ENCODE measurements at regions not wholly inside any gene's neighbourhood (a gene's known extent, or its start where the extent isn't known, plus 50 kb on each side); places are given as distances from the start of the nearest gene placed in this dataset.

DNA sequence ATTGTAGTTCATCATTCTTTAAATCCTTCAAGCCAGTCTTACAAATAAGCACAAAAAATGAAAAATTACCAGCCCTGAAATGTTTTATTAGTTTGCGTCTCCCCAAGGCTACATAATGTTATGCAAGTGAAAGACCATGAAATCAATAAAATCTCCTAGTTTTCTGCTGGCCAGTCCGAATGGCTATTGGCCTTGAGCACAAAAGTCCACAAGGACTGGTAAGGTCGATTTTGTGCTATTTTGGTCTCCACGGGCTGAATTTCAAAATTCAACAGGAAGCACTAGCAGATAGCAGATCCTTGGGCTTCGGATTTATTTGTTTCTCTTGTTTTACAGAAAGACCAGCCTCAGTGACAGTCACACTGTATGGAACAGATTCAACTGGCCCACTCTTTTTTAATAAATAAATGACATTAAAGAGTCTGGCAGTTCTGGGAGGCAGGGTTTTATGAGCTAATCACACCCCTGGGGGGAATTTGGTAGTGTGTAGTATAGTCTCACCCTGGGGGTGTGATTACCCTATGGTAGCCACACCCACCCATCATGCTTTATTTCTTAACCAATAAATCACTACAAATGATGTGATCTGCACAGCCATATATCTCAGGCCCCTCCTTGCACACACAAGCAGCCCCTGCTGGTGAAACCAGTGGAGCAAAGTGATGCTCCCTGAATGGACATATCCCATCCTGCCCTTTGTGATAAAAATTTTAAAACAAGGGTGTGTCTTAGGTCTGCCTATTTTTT lies 51.1 kb upstream of the TMEM33 start:
- no peak for DNase-seq (ENCODE audit: low read depth)

DNA sequence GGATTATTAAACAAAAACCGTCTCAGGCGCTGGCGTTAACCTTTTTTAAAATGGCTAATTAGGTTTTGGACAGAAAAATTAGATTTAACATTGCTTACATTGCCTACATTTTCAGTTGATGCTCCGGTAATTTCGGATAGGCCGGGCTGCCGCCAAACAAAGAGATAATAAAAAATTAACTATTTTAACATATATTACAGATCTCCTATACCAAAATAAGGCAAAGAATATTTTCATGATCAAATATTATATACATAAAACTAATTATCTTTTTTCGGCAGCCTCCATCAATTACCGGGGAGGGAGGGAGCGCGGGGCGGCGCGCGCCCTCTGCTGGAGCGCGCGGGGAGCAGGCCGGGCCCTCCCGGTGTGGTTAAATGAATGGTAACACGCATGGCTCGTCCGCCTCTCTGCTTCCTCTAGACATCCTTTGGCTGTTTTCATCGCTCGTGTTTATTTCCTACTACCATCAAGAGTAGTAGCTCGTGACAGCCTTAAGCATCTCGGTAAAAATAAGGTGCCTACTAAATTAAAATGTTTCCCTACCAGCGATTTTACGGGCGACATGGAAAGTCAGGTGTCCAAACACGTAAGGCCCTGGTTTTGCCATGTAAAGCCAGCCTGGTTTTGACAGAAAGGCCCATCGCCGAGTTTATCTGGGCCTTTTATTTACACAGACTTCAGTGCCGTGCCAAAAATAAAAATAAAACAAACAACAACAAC lies 52.4 kb upstream of the TMEM33 start:
- peak; percentile 38 for DNase-seq (ENCODE audit: low read depth)

- no peak for DNase-seq (ENCODE audit: low read depth)
Measured at GRCh38 chr4:41881981-41882624, 53.1 kb upstream of the TMEM33 start.

GRCh38 chr4:41880840-41881831 lies 54.1 kb upstream of the TMEM33 start:
- no peak for DNase-seq (ENCODE audit: low read depth)

DNA sequence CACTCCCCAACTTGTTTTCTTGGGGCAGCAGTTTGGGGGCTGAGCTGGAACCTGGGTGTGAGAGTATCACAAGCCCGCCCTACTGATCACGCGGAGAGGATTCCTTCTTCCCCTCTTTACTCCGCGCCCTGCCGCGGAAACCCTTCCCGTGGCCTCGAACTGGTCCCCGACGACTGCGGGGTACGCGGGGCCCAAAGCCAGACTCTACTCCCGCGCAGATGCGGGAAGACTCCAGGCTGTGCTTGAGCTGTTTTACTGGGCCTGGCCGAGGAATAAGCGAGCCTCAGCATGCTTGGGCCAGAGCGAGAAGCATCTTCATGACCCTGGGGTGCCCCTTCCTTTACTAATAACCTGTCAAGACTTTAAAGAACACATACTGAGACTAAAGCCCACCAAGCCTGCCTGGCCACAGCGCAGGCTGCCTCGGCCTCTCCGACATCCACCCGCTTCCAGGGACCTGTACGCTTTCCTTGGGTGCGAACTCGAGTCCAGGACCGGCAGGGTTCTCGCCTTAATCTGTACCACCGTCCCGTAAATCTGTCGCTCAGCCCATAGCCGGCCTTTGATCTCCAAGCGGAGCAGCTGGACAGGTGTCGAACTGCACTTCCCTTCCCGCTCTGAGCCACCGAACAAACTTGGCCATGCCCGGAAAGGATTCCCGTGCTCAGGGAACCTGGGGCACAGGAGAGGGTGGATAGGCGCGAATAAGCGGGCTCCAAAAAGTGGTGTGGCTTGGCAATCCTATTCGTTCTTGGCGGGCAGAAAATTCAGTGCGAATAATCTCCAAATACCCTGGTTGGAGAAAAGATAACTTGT lies 55.0 kb upstream of the TMEM33 start:
- no peak for DNase-seq (ENCODE audit: low read depth)

DNA sequence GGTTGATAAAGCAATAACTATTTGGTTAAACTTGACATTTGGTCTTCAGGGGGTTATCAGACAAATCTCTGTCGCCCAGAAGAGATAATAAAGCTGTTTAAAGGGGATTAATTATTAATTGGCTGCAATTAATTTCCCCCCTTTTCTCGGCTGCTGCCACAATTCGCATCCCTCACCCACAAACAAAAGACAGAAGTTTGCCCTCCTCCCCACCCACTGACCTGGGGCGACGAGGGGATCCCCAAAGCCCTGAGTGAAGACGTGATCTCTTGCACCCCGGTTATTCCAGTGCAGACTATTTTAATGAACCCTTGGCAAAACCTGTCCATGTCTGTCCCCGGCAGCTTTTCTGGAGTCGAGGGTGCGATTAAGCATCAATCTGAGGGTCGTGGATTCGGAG lies 55.7 kb upstream of the TMEM33 start:
- DNase-seq (ENCODE audit: low read depth): no peak

DNA sequence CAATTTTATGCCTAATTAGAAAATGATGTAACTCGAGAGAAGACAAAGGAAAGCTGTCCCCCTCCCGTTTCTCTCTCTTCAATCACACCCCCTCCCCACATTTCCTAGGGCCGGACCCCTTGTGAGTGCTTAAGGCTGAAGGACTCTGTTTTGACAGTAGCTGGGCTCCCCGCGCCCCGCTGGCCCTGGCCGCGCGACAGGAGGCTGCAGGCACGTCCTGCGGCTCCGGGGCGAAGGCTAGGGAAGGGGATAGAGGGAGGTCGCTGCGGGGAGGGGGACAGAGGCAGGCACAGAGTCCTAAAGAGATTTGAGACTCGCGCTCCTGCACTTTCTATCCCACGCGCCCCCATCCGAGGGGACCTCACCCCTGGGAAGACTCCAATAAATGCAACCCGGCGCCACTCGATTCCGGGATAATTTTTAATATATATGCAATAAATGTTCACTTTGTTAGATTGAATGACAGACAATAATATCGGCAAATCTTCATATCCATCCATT lies 56.2 kb upstream of the TMEM33 start:
- no peak for DNase-seq (ENCODE audit: low read depth)

- DNase-seq (ENCODE audit: low read depth): no peak
Measured at GRCh38 chr4:41878170-41878969, 56.9 kb upstream of the TMEM33 start.

- DNase-seq (ENCODE audit: low read depth): no peak
Measured at GRCh38 chr4:41877020-41877796, 58.0 kb upstream of the TMEM33 start.

DNA sequence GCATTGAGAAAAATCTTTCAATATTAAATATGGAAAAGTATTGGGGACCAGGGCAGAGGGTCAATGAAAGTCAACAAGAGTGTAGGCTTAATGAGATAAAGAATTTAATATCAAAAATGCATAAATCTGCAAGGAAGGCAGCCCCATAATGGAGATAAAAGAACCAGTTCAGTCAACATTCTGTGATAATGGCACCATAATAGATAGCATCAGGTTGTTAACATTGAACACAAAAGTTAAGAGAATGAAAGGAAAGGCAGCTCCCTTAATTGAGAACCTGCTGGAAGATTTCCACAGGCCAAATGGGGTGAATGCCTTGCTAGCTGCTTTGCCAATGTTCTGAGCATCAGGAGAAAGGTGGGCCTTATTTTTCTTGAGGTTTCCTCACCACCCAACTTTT lies 60.4 kb upstream of the TMEM33 start:
- no peak for DNase-seq (ENCODE audit: low read depth)

GRCh38 chr4:41874398-41874797 lies 60.8 kb upstream of the TMEM33 start:
- DNase-seq (ENCODE audit: low read depth): no peak

DNA sequence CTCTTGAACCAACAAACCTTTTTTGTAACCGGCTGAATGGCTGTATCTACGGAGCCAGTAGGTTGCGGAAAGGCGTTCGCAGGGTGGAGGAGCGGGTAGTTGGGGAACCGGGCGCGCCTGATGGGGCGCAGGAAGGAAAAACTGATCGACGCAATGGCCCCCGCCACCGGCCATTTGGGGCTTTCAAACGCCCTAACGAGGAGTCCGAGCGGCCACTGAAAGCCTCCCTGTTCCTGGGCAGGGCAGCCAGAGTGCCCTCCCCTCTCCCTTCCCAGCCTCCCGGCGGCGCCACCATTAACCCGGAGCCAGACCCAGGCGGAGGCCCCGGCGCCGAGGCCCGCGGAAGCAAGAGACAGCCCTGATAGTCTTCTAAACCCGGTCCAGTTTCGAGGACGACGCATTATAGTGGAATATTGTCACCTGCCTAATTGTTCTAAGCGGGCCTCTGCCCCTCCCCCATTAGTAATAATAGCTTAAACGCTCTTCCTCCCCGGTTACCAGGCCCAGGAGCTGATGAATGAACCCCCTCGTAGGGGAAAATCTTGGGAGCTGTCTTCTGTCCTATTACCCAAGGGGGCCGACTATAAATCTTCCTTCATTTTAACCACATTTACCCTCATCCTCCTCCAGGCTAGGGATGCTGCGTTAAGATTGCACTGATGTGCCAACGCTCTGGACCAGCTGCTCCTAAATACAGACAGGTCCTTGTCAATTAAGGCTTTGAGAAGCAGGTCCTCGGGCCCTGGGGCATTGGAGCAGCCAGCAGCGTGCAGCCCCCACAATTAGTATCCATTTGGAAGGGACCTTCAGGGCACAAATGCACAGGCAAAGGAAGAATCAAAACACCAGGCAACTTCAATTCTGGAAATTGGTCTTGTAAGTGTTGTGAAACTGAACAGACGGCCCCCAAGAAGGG lies 61.6 kb upstream of the TMEM33 start:
- DNase-seq (ENCODE audit: low read depth): no peak

GRCh38 chr4:41870035-41870434 lies 65.2 kb upstream of the TMEM33 start:
- no peak for DNase-seq (ENCODE audit: low read depth)

- no peak for DNase-seq (ENCODE audit: low read depth)
Measured at GRCh38 chr4:41866799-41867677, 68.2 kb upstream of the TMEM33 start.

DNA sequence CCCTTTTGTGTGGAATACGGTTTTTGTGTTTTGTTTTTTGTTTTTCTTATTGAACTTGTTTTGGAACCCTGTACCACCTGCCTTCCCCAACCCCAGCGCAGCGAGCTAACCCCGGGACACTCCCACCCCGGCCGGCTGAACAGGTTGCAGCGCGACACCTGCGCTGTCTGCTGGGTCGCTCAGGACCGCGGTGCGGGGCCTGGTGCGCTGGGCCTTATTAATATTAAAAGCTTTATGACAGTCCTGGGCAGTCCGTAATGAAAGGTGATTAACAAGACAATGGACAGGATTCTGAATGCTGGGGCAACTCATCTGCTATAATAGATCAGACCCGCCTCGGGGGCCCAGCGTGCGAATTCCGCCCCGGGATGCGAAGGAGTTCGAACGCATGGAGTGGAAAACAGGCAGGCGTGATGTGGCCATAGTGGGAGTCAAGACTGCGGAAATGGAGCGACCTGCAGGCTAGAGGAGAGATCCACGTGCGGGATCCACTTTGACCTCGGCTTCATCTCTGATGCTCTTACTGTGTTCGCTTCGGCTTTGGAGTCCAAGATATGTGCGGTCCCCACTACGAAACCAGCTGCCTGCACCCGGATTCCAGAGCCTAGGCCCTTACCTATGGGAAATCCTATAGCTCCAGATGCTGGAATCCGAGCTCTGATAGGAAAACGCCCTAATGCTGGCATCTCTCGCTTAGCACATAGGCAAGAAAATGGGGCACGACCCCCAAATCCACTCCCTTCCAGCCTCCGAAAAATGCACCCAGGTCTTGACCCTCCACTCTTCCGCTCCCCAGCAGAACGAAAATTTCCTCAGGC lies 69.0 kb upstream of the TMEM33 start:
- no peak for DNase-seq (ENCODE audit: low read depth)

DNA sequence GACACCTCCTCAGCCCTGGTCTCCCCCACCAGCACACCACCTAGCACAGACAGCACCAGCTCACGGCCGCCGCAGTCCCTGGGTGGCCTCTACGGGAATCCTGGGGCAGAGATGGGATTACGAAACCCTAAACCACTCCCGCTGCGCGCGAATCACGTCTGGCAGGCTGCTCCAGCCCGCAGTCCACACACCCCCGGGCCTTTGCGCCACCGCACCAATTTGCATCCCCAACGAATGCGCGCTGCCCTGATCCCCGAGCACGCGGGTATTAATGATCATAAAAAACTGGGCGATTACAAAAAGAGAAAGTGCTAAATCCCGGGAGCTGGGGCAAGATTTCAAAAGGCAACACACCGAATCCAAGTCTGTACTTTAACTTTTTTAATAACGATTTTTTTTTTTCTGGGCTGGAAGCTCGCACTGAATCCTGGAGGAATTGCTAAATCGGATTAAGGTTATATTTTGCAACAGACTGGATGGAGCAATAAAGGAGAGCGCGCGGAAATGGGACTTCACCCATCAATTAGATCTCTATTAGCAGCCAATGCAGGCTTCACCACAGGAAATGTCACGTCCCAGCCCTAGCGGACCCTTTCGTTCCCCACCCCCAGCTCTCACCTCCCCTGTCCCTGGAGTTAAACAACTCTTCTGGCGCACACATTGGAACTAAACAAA lies 69.8 kb upstream of the TMEM33 start:
- no peak for DNase-seq (ENCODE audit: low read depth)
